ENCODE measurements at regions not wholly inside any gene's neighbourhood (a gene's known extent, or its start where the extent isn't known, plus 50 kb on each side); places are given as distances from the start of the nearest gene placed in this dataset.
"Not testable (repeated sequence)": the region's sequence is repeated elsewhere in the genome, so short reads cannot be mapped to it uniquely, and the experiment has no call there.

GRCh38 chr7:115310316-115310715 is 388.4 kb downstream of the MDFIC start:
- H2AK5ac ChIP-seq (ENCODE audit: low read depth, low read length); H3K18ac ChIP-seq (ENCODE audit: low read depth, low read length); H4K5ac ChIP-seq (ENCODE audit: low read depth, low read length); H3K4me2 ChIP-seq (ENCODE audit: low read depth, low read length); H2BK120ac ChIP-seq (ENCODE audit: low read depth, low read length); H2BK15ac ChIP-seq (ENCODE audit: low read depth, low read length); dilution Hi-C loops (cut with HindIII; ENCODE audit: low sequenced_read_pairs, unreplicated experiment); H3K9me1 ChIP-seq (ENCODE audit: insufficient read depth, low read length); DNase-seq; H3K27ac ChIP-seq (ENCODE audit: insufficient read depth, low read length); H4K91ac ChIP-seq (ENCODE audit: insufficient read depth, low read depth, low read length); BruUV-seq (replicated peaks); H3K56ac ChIP-seq (ENCODE audit: extremely low read depth, insufficient read depth, low read length); H3K79me1 ChIP-seq (ENCODE audit: low read depth in 1 of 2, low read length in 2 of 2); H2AK9ac ChIP-seq (replicated peaks; ENCODE audit: low read depth, low read length, poor library complexity); H2AFZ ChIP-seq (replicated peaks; ENCODE audit: low read length, poor library complexity); H4K20me1 ChIP-seq (ENCODE audit: insufficient read depth, low read length); H3K36me3 ChIP-seq (ENCODE audit: control insufficient read depth, insufficient read depth, low read length); H3K9ac ChIP-seq (ENCODE audit: low read depth, low read length); H3K4me1 ChIP-seq (ENCODE audit: control insufficient read depth, insufficient read depth, low read length); H3K9me3 ChIP-seq (ENCODE audit: control insufficient read depth, insufficient read depth, low read length); ATAC-seq (ENCODE audit: low read depth); H3K23ac ChIP-seq (ENCODE audit: low read depth, low read length); H3K4me3 ChIP-seq (ENCODE audit: insufficient read depth, low read depth, low read length); H3K27me3 ChIP-seq (ENCODE audit: control insufficient read depth, insufficient read depth, low read length); H2BK5ac ChIP-seq (ENCODE audit: low read depth, low read length, poor library complexity, severe bottlenecking); H3K4ac ChIP-seq (ENCODE audit: low read depth, low read length); intact Hi-C loops (cut with micrococcal nuclease); in situ Hi-C loops (cut with MboI; ENCODE audit: low sequenced_read_pairs); H2BK20ac ChIP-seq (ENCODE audit: low read depth, low read length); H4K8ac ChIP-seq (ENCODE audit: low read depth in 2 of 2, low read length in 2 of 2); CTCF ChIA-PET; H3K14ac ChIP-seq (replicated peaks; ENCODE audit: low read depth, low read length): not testable (repeated sequence)
- whole genome bisulfite sequencing, 2 experiments (ENCODE audit: extremely low coverage in 2 of 2, insufficient read length in 1 of 2), result no CpG with 5 or more reads among the region's 2 CpGs
- POLR2A ChIA-PET (ENCODE audit: unreplicated experiment), result interaction anchor here (0.6 kb wide), 1 partner anchor 321 kb away, joined by 5 read pairs; no protein-coding TSS in a partner anchor
